ENCODE measurements at regions not wholly inside any gene's neighbourhood (a gene's known extent, or its start where the extent isn't known, plus 50 kb on each side); places are given as distances from the start of the nearest gene placed in this dataset.
"Not testable (repeated sequence)": the region's sequence is repeated elsewhere in the genome, so short reads cannot be mapped to it uniquely, and the experiment has no call there.

- Histone ChIP-seq H3K9ac (ENCODE audit: low read length) (no peak overlapping the region), H3K4me1 (ENCODE audit: insufficient read depth, low read length) (no peaks in the 10 kb centered on the region), H3K27ac (ENCODE audit: low read depth, low read length) (no peak overlapping the region), H3K9me3 (ENCODE audit: low read length) (no peaks in the 10 kb centered on the region), H3K4me3 (ENCODE audit: low read depth in 1 of 2, low read length in 2 of 2) (no peak overlapping the region), H3K36me3 (ENCODE audit: insufficient read depth, low read length) (no peaks in the 10 kb centered on the region), H3K27me3 (ENCODE audit: control insufficient read depth in 1 of 2, insufficient read depth in 2 of 2, low read length in 2 of 2) (no peaks in the 10 kb centered on the region)
These were observed 247.9 kb downstream of the KLF5 start for GRCh38 chr13:73306688-73307087.

- H3K36me3 ChIP-seq (ENCODE audit: insufficient read depth, low read length): no peaks in the 10 kb centered on the region
- H3K27ac ChIP-seq (ENCODE audit: low read depth, low read length): no peak overlapping the region
- no peaks in the 10 kb centered on the region for H3K27me3 ChIP-seq (ENCODE audit: control insufficient read depth in 1 of 2, insufficient read depth in 2 of 2, low read length in 2 of 2)
- H3K9me3 ChIP-seq (ENCODE audit: low read length): no peaks in the 10 kb centered on the region
- no peaks in the 10 kb centered on the region for H3K4me1 ChIP-seq (ENCODE audit: insufficient read depth, low read length)
- H3K9ac ChIP-seq (ENCODE audit: low read length): no peak overlapping the region
- no peak overlapping the region for H3K4me3 ChIP-seq (ENCODE audit: low read depth in 1 of 2, low read length in 2 of 2)
These were observed 245.6 kb downstream of the KLF5 start for GRCh38 chr13:73304442-73304841.

GRCh38 chr13:73303851-73304250, 245.0 kb downstream of the KLF5 start:
- no peaks in the 10 kb centered on the region for H3K27me3 ChIP-seq (ENCODE audit: control insufficient read depth in 1 of 2, insufficient read depth in 2 of 2, low read length in 2 of 2)
- H3K9ac ChIP-seq (ENCODE audit: low read length): no peak overlapping the region
- H3K4me3 ChIP-seq (ENCODE audit: low read depth in 1 of 2, low read length in 2 of 2): no peak overlapping the region
- no peaks in the 10 kb centered on the region for H3K9me3 ChIP-seq (ENCODE audit: low read length)
- H3K27ac ChIP-seq (ENCODE audit: low read depth, low read length): no peak overlapping the region
- no peaks in the 10 kb centered on the region for H3K4me1 ChIP-seq (ENCODE audit: insufficient read depth, low read length)
- H3K36me3 ChIP-seq (ENCODE audit: insufficient read depth, low read length): no peaks in the 10 kb centered on the region

- not testable (repeated sequence) for H3K9ac ChIP-seq (ENCODE audit: low read length); H3K27ac ChIP-seq (ENCODE audit: low read depth, low read length); H3K36me3 ChIP-seq (ENCODE audit: insufficient read depth, low read length); H3K27me3 ChIP-seq (ENCODE audit: control insufficient read depth in 1 of 2, insufficient read depth in 2 of 2, low read length in 2 of 2); H3K4me1 ChIP-seq (ENCODE audit: insufficient read depth, low read length); H3K9me3 ChIP-seq (ENCODE audit: low read length); H3K4me3 ChIP-seq (ENCODE audit: low read depth in 1 of 2, low read length in 2 of 2)
These were observed 242.8 kb downstream of the KLF5 start for GRCh38 chr13:73301622-73302021.

GRCh38 chr13:73300718-73301425, 242.1 kb downstream of the KLF5 start:
- Histone ChIP-seq H3K9ac (ENCODE audit: low read length) (no peak overlapping the region), H3K27ac (ENCODE audit: low read depth, low read length) (no peak overlapping the region), H3K9me3 (ENCODE audit: low read length) (no peaks in the 10 kb centered on the region), H3K4me3 (ENCODE audit: low read depth in 1 of 2, low read length in 2 of 2) (no peak overlapping the region), H3K27me3 (ENCODE audit: control insufficient read depth in 1 of 2, insufficient read depth in 2 of 2, low read length in 2 of 2) (no peaks in the 10 kb centered on the region), H3K4me1 (ENCODE audit: insufficient read depth, low read length) (no peaks in the 10 kb centered on the region), H3K36me3 (ENCODE audit: insufficient read depth, low read length) (no peaks in the 10 kb centered on the region)

GRCh38 chr13:73299787-73300186, 241.0 kb downstream of the KLF5 start:
- Histone ChIP-seq H3K4me1 (ENCODE audit: insufficient read depth, low read length) (no peaks in the 10 kb centered on the region), H3K9me3 (ENCODE audit: low read length) (no peaks in the 10 kb centered on the region), H3K9ac (ENCODE audit: low read length) (no peak overlapping the region), H3K27me3 (ENCODE audit: control insufficient read depth in 1 of 2, insufficient read depth in 2 of 2, low read length in 2 of 2) (no peaks in the 10 kb centered on the region), H3K36me3 (ENCODE audit: insufficient read depth, low read length) (no peaks in the 10 kb centered on the region), H3K27ac (ENCODE audit: low read depth, low read length) (no peak overlapping the region), H3K4me3 (ENCODE audit: low read depth in 1 of 2, low read length in 2 of 2) (no peak overlapping the region)

- no peaks in the 10 kb centered on the region for H3K4me1 ChIP-seq (ENCODE audit: insufficient read depth, low read length)
- H3K36me3 ChIP-seq (ENCODE audit: insufficient read depth, low read length): no peaks in the 10 kb centered on the region
These were observed 235.2 kb downstream of the KLF5 start for GRCh38 chr13:73293913-73294523.

GRCh38 chr13:73292127-73292526, 233.3 kb downstream of the KLF5 start:
- Histone ChIP-seq H3K36me3 (ENCODE audit: insufficient read depth, low read length) (no peaks in the 10 kb centered on the region), H3K4me1 (ENCODE audit: insufficient read depth, low read length) (no peaks in the 10 kb centered on the region), H3K27me3 (ENCODE audit: control insufficient read depth in 1 of 2, insufficient read depth in 2 of 2, low read length in 2 of 2) (no peaks in the 10 kb centered on the region), H3K4me3 (ENCODE audit: low read depth in 1 of 2, low read length in 2 of 2) (no peak overlapping the region), H3K9me3 (ENCODE audit: low read length) (no peaks in the 10 kb centered on the region), H3K9ac (ENCODE audit: low read length) (no peak overlapping the region), H3K27ac (ENCODE audit: low read depth, low read length) (no peak overlapping the region)

More at GRCh38 chr13:73293913-73294523, 235.2 kb downstream of the KLF5 start:
- no peak overlapping the region for H3K4me3 ChIP-seq (ENCODE audit: low read depth in 1 of 2, low read length in 2 of 2)
- no peaks in the 10 kb centered on the region for H3K9me3 ChIP-seq (ENCODE audit: low read length)
- H3K9ac ChIP-seq (ENCODE audit: low read length): no peak overlapping the region
- H3K27me3 ChIP-seq (ENCODE audit: control insufficient read depth in 1 of 2, insufficient read depth in 2 of 2, low read length in 2 of 2): no peaks in the 10 kb centered on the region
- no peak overlapping the region for H3K27ac ChIP-seq (ENCODE audit: low read depth, low read length)

- Histone ChIP-seq H3K27me3 (ENCODE audit: control insufficient read depth in 1 of 2, insufficient read depth in 2 of 2, low read length in 2 of 2) (no peaks in the 10 kb centered on the region), H3K4me1 (ENCODE audit: insufficient read depth, low read length) (no peaks in the 10 kb centered on the region), H3K36me3 (ENCODE audit: insufficient read depth, low read length) (no peaks in the 10 kb centered on the region), H3K27ac (ENCODE audit: low read depth, low read length) (no peak overlapping the region), H3K4me3 (ENCODE audit: low read depth in 1 of 2, low read length in 2 of 2) (no peak overlapping the region), H3K9me3 (ENCODE audit: low read length) (no peaks in the 10 kb centered on the region), H3K9ac (ENCODE audit: low read length) (no peak overlapping the region)
These were observed 232.0 kb downstream of the KLF5 start for GRCh38 chr13:73290844-73291243.

- no peaks in the 10 kb centered on the region for H3K27me3 ChIP-seq (ENCODE audit: control insufficient read depth in 1 of 2, insufficient read depth in 2 of 2, low read length in 2 of 2)
- no peaks in the 10 kb centered on the region for H3K36me3 ChIP-seq (ENCODE audit: insufficient read depth, low read length)
- H3K4me3 ChIP-seq (ENCODE audit: low read depth in 1 of 2, low read length in 2 of 2): no peak overlapping the region
- H3K27ac ChIP-seq (ENCODE audit: low read depth, low read length): no peak overlapping the region
- H3K4me1 ChIP-seq (ENCODE audit: insufficient read depth, low read length): no peaks in the 10 kb centered on the region
- no peaks in the 10 kb centered on the region for H3K9me3 ChIP-seq (ENCODE audit: low read length)
- no peak overlapping the region for H3K9ac ChIP-seq (ENCODE audit: low read length)
These were observed 229.8 kb downstream of the KLF5 start for GRCh38 chr13:73288596-73288995.

- no peak overlapping the region for H3K9ac ChIP-seq (ENCODE audit: low read length)
- H3K27me3 ChIP-seq (ENCODE audit: control insufficient read depth in 1 of 2, insufficient read depth in 2 of 2, low read length in 2 of 2): no peaks in the 10 kb centered on the region
- H3K4me1 ChIP-seq (ENCODE audit: insufficient read depth, low read length): no peaks in the 10 kb centered on the region
- H3K4me3 ChIP-seq (ENCODE audit: low read depth in 1 of 2, low read length in 2 of 2): no peak overlapping the region
- no peaks in the 10 kb centered on the region for H3K36me3 ChIP-seq (ENCODE audit: insufficient read depth, low read length)
- no peaks in the 10 kb centered on the region for H3K9me3 ChIP-seq (ENCODE audit: low read length)
- no peak overlapping the region for H3K27ac ChIP-seq (ENCODE audit: low read depth, low read length)
These were observed 229.0 kb downstream of the KLF5 start for GRCh38 chr13:73287831-73288230.

All from muscle layer of colon (tissue), 2 donors.